Right atrium auricular region (tissue), 2 donors: ENCODE measurements at regions not wholly inside any gene's neighbourhood (a gene's known extent, or its start where the extent isn't known, plus 50 kb on each side); places are given as distances from the start of the nearest gene placed in this dataset.

Source experiments
- DNase-seq: peaks from one replicate; pipeline ENCODE4 v3.0.0-alpha.2; 2019; ENCODE audit warnings: low spot score
- H3K27ac ChIP-seq, 2 donors: fragments of 200-600 bp; sonication (generic); 1 replicate in 1 of 2; 2 replicates in 1 of 2; pipeline ENCODE4 v1.5.1; 2016 to 2019
- H3K27me3 ChIP-seq, 2 donors: fragments of 200-600 bp; sonication (generic); one replicate each; pipeline versions ENCODE4 v1.5.1 to v1.6.0; 2017 to 2019
- H3K36me3 ChIP-seq: fragments of 200-600 bp; sonication (generic); one replicate; pipeline ENCODE4 v1.5.1; 2016
- H3K4me1 ChIP-seq, 2 donors: fragments of 200-600 bp; sonication (generic); one replicate each; pipeline versions ENCODE4 v1.5.1 to v1.6.0; 2017 to 2019
- H3K4me3 ChIP-seq, 2 donors: fragments of 200-600 bp; sonication (generic); 1 replicate in 1 of 2; 2 replicates in 1 of 2; pipeline ENCODE4 v1.5.1; 2017 to 2019; ENCODE audit warnings: mild to moderate bottlenecking in 1 of 2, moderate library complexity in 1 of 2
- H3K9me3 ChIP-seq, 2 donors: fragments of 200-600 bp; sonication (generic); one replicate each; pipeline ENCODE4 v1.5.1; 2019
- CTCF ChIP-seq, 2 donors: fragments of 200-600 bp; sonication (generic); IDR thresholded peaks; one replicate each; pipeline ENCODE4 v1.5.1; 2019; ENCODE audit warnings: antibody characterized with exemption in 2 of 2

GRCh38 chr10:89853781-89854191 is 152.4 kb downstream of the KIF20B start:
- no peaks in the 10 kb centered on the region for H3K9me3 ChIP-seq
- DNase-seq: no peak
- H3K27ac ChIP-seq: no peak overlapping the region
- no peak for TF ChIP-seq CTCF (IDR thresholded peaks at IDR 0.05)
- no peaks in the 10 kb centered on the region for H3K27me3 ChIP-seq
- no peak overlapping the region for H3K4me3 ChIP-seq
- peaks cover 0 to 8% of the 10 kb centered on the region in 2 donors for H3K4me1 ChIP-seq
- H3K36me3 ChIP-seq: no peaks in the 10 kb centered on the region

GRCh38 chr10:89857431-89858042 is 156.1 kb downstream of the KIF20B start:
- no peaks in the 10 kb centered on the region for H3K9me3 ChIP-seq
- H3K27me3 ChIP-seq: no peaks in the 10 kb centered on the region
- H3K4me3 ChIP-seq: no peak overlapping the region
- no peaks in the 10 kb centered on the region for H3K4me1 ChIP-seq
- H3K36me3 ChIP-seq: no peaks in the 10 kb centered on the region
- no peak for TF ChIP-seq CTCF (IDR thresholded peaks at IDR 0.05)
- H3K27ac ChIP-seq: no peak overlapping the region
- no peak for DNase-seq

GRCh38 chr10:89861199-89861573 is 159.8 kb downstream of the KIF20B start:
- DNase-seq: no peak
- no peak overlapping the region for H3K4me3 ChIP-seq
- H3K27ac ChIP-seq: no peak overlapping the region
- H3K4me1 ChIP-seq: no peaks in the 10 kb centered on the region
- no peaks in the 10 kb centered on the region for H3K9me3 ChIP-seq
- H3K36me3 ChIP-seq: no peaks in the 10 kb centered on the region
- no peaks in the 10 kb centered on the region for H3K27me3 ChIP-seq
- TF ChIP-seq CTCF (IDR thresholded peaks at IDR 0.05): no peak

- Histone ChIP-seq H3K36me3 (no peaks in the 10 kb centered on the region), H3K27me3 (no peaks in the 10 kb centered on the region), H3K4me3 (no peak overlapping the region), H3K4me1 (no peaks in the 10 kb centered on the region), H3K27ac (no peak overlapping the region), H3K9me3 (no peaks in the 10 kb centered on the region)
- no peak for DNase-seq
- no peak for TF ChIP-seq CTCF (IDR thresholded peaks at IDR 0.05)
Measured at GRCh38 chr10:89861584-89862301, 160.4 kb downstream of the KIF20B start.

GRCh38 chr10:89867964-89868363 is 166.6 kb downstream of the KIF20B start:
- no peak for DNase-seq
- H3K4me3 ChIP-seq: no peak overlapping the region
- no peak overlapping the region for H3K27ac ChIP-seq
- no peaks in the 10 kb centered on the region for H3K36me3 ChIP-seq
- no peak for TF ChIP-seq CTCF (IDR thresholded peaks at IDR 0.05)
- H3K4me1 ChIP-seq: peaks cover 0 to 10% of the 10 kb centered on the region in 2 donors
- H3K27me3 ChIP-seq: no peaks in the 10 kb centered on the region
- H3K9me3 ChIP-seq: no peaks in the 10 kb centered on the region
